ENCODE measurements at regions not wholly inside any gene's neighbourhood (a gene's known extent, or its start where the extent isn't known, plus 50 kb on each side); places are given as distances from the start of the nearest gene placed in this dataset.
"Not testable (repeated sequence)": the region's sequence is repeated elsewhere in the genome, so short reads cannot be mapped to it uniquely, and the experiment has no call there.

- no peak for TF ChIP-seq CTCF (IDR thresholded peaks at IDR 0.05; ENCODE audit: low read depth, low read length, missing control alignments)
- in situ Hi-C loops (cut with HindIII; ENCODE audit: low pct_ligation_motif_present, low sequenced_read_pairs) = no loop called here
- Histone ChIP-seq H3K4me3 (ENCODE audit: low read depth, low read length) (no peak overlapping the region), H3K27ac (no peak overlapping the region), H3K27me3 (replicated peaks) (no peaks in the 10 kb centered on the region), H3K36me3 (replicated peaks) (no peaks in the 10 kb centered on the region)
- DNase-seq = no peak
Measured at GRCh38 chr9:90070056-90070455, 465.2 kb downstream of the GADD45G start.

- Histone ChIP-seq H3K36me3 (replicated peaks) (no peaks in the 10 kb centered on the region), H3K27ac (no peak overlapping the region), H3K27me3 (replicated peaks) (no peaks in the 10 kb centered on the region), H3K4me3 (ENCODE audit: low read depth, low read length) (no peak overlapping the region)
- in situ Hi-C loops (cut with HindIII; ENCODE audit: low pct_ligation_motif_present, low sequenced_read_pairs) = no loop called here
- DNase-seq = no peak
- TF ChIP-seq CTCF (IDR thresholded peaks at IDR 0.05; ENCODE audit: low read depth, low read length, missing control alignments) = no peak
Measured at GRCh38 chr9:90070469-90070868, 465.7 kb downstream of the GADD45G start.

- Histone ChIP-seq H3K4me3 (ENCODE audit: low read depth, low read length) (no peak overlapping the region), H3K27ac (no peak overlapping the region), H3K27me3 (replicated peaks) (no peaks in the 10 kb centered on the region), H3K36me3 (replicated peaks) (no peaks in the 10 kb centered on the region)
- TF ChIP-seq CTCF (IDR thresholded peaks at IDR 0.05; ENCODE audit: low read depth, low read length, missing control alignments) = no peak
- in situ Hi-C loops (cut with HindIII; ENCODE audit: low pct_ligation_motif_present, low sequenced_read_pairs) = no loop called here
- DNase-seq = no peak
Measured at GRCh38 chr9:90070931-90071660, 466.3 kb downstream of the GADD45G start.

- no peak for TF ChIP-seq CTCF (IDR thresholded peaks at IDR 0.05; ENCODE audit: low read depth, low read length, missing control alignments)
- in situ Hi-C loops (cut with HindIII; ENCODE audit: low pct_ligation_motif_present, low sequenced_read_pairs) = no loop called here
- no peak for DNase-seq
- Histone ChIP-seq H3K27me3 (replicated peaks) (no peaks in the 10 kb centered on the region), H3K4me3 (ENCODE audit: low read depth, low read length) (no peak overlapping the region), H3K36me3 (replicated peaks) (no peaks in the 10 kb centered on the region), H3K27ac (no peak overlapping the region)
Measured at GRCh38 chr9:90073186-90073945, 468.6 kb downstream of the GADD45G start.

- H3K36me3 ChIP-seq (replicated peaks) = no peaks in the 10 kb centered on the region
- H3K4me3 ChIP-seq (ENCODE audit: low read depth, low read length) = no peak overlapping the region
- DNase-seq = no peak
- TF ChIP-seq CTCF (IDR thresholded peaks at IDR 0.05; ENCODE audit: low read depth, low read length, missing control alignments) = no peak
- no peaks in the 10 kb centered on the region for H3K27me3 ChIP-seq (replicated peaks)
- in situ Hi-C loops (cut with HindIII; ENCODE audit: low pct_ligation_motif_present, low sequenced_read_pairs) = no loop called here
- no peak overlapping the region for H3K27ac ChIP-seq
Measured at GRCh38 chr9:90074316-90074962, 469.6 kb downstream of the GADD45G start.

GRCh38 chr9:90077598-90077997 is 472.8 kb downstream of the GADD45G start:
- in situ Hi-C loops (cut with HindIII; ENCODE audit: low pct_ligation_motif_present, low sequenced_read_pairs); H3K27me3 ChIP-seq (replicated peaks); DNase-seq; H3K4me3 ChIP-seq (ENCODE audit: low read depth, low read length); H3K27ac ChIP-seq; H3K36me3 ChIP-seq (replicated peaks): not testable (repeated sequence)

All from brain microvascular endothelial cell (primary cell).